GM23248 (cell line): ENCODE measurements at regions not wholly inside any gene's neighbourhood (a gene's known extent, or its start where the extent isn't known, plus 50 kb on each side); places are given as distances from the start of the nearest gene placed in this dataset.

Source experiments
- DNase-seq: peaks from one replicate; pipeline ENCODE4 v3.0.0-alpha.2; 2015
- H2AFZ ChIP-seq: fragments of 200-600 bp; sonication (generic); 2 replicates; pipeline ENCODE4 v1.6.1; 2016; ENCODE audit warnings: antibody characterized with exemption
- H3F3A ChIP-seq: fragments of 200-600 bp; sonication (generic); 2 replicates; pipeline ENCODE4 v1.6.1; 2016; ENCODE audit warnings: mild to moderate bottlenecking, antibody characterized with exemption, mixed run types; ENCODE audit not compliant: insufficient read depth
- H3K27ac ChIP-seq: fragments of 200-600 bp; sonication (generic); 2 replicates; pipeline ENCODE4 v1.5.1; 2016; ENCODE audit warnings: mild to moderate bottlenecking
- H3K27me3 ChIP-seq: fragments of 200-600 bp; sonication (generic); replicated peaks from 2 replicates; pipeline ENCODE4 v1.6.1; 2016; ENCODE audit warnings: mild to moderate bottlenecking; ENCODE audit not compliant: insufficient read depth
- H3K36me3 ChIP-seq: fragments of 200-600 bp; sonication (generic); 2 replicates; pipeline ENCODE4 v1.6.1; 2016; ENCODE audit warnings: low read depth, mild to moderate bottlenecking
- H3K4me1 ChIP-seq: fragments of 200-600 bp; sonication (generic); 2 replicates; pipeline ENCODE4 v1.6.1; 2016; ENCODE audit warnings: mild to moderate bottlenecking; ENCODE audit not compliant: insufficient read depth
- H3K4me2 ChIP-seq: fragments of 200-600 bp; sonication (generic); one replicate; pipeline ENCODE4 v1.6.1; 2016; ENCODE audit warnings: mild to moderate bottlenecking; ENCODE audit not compliant: unreplicated experiment
- H3K4me3 ChIP-seq: fragments of 200-600 bp; sonication (generic); 2 replicates; pipeline ENCODE4 v1.5.1; 2016; ENCODE audit warnings: mild to moderate bottlenecking
- H3K79me2 ChIP-seq: fragments of 200-600 bp; sonication (generic); 2 replicates; pipeline ENCODE4 v1.6.1; 2016; ENCODE audit warnings: mild to moderate bottlenecking; ENCODE audit not compliant: insufficient read depth
- H3K9ac ChIP-seq: fragments of 200-600 bp; sonication (generic); 2 replicates; pipeline ENCODE4 v1.6.1; 2016; ENCODE audit warnings: mild to moderate bottlenecking
- H3K9me2 ChIP-seq: fragments of 200-600 bp; sonication (generic); 2 replicates; pipeline ENCODE4 v1.6.1; 2016; ENCODE audit warnings: mixed run types, mild to moderate bottlenecking, moderate library complexity; ENCODE audit not compliant: insufficient read depth
- H3K9me3 ChIP-seq: fragments of 200-600 bp; sonication (generic); one replicate; pipeline ENCODE4 v1.6.1; 2017; ENCODE audit warnings: low read depth
- H4K20me1 ChIP-seq: fragments of 200-600 bp; sonication (generic); 2 replicates; pipeline ENCODE4 v1.6.0; 2016; ENCODE audit not compliant: insufficient read depth
- EZH2 ChIP-seq: fragments of 200-600 bp; sonication (generic); IDR thresholded peaks from 2 replicates; pipeline ENCODE4 v1.6.1; 2018; ENCODE audit warnings: antibody characterized with exemption, mild to moderate bottlenecking; ENCODE audit not compliant: insufficient read depth, poor library complexity, severe bottlenecking
- EZH2phosphoT487 ChIP-seq: fragments of 200-600 bp; sonication (generic); IDR thresholded peaks from 2 replicates; pipeline ENCODE4 v1.6.1; 2018; ENCODE audit warnings: antibody characterized with exemption, moderate library complexity, mild to moderate bottlenecking, low read depth; ENCODE audit not compliant: insufficient read depth
- WGBS, 2 experiments: methylation state at CpG; one replicate each; pipeline ENCODE4 v1.1.6; 2015 to 2017; ENCODE audit warnings: low lambda C conversion rate in 2 of 2, low coverage in 1 of 2; ENCODE audit errors: missing lambda C conversion rate in 2 of 2; 5-methylcytosine and 5-hydroxymethylcytosine counted together
- in situ Hi-C: fragments of 300-500 bp; cut with MboI; formaldehyde crosslinking; loops from 2 replicates; pipeline ENCODE4 v1.15.0; 2020

GRCh38 chr2:236677368-236677767 is 107.7 kb downstream of the ACKR3 start:
- H3K27me3 ChIP-seq = peaks cover 15% of the 10 kb centered on the region; the same call in 1 of the 2 replicates
- no peak overlapping the region for H2AFZ ChIP-seq
- H3K4me1 ChIP-seq = peaks cover 31% of the 10 kb centered on the region
- no peaks in the 10 kb centered on the region for H3K9me2 ChIP-seq
- H3K4me3 ChIP-seq = no peak overlapping the region
- no peaks in the 10 kb centered on the region for H4K20me1 ChIP-seq
- no peaks in the 10 kb centered on the region for H3K79me2 ChIP-seq
- no peaks in the 10 kb centered on the region for H3K36me3 ChIP-seq
- no peaks in the 10 kb centered on the region for H3K9me3 ChIP-seq
- H3K9ac ChIP-seq = no peak overlapping the region
- no peak overlapping the region for H3K27ac ChIP-seq
- H3F3A ChIP-seq = 0 out of 2 replicates have a peak, but pooled peaks cover 5% of the 10 kb centered on the region
- DNase-seq = no peak
- H3K4me2 ChIP-seq = no peak overlapping the region
- 81 to 86% methylated on average over 8 of the region's 8 CpGs for WGBS, 2 experiments
- TF ChIP-seq EZH2 = no peak
- TF ChIP-seq EZH2phosphoT487 = no peak
- in situ Hi-C loops = no loop called here

- H3K4me2 ChIP-seq = no peak overlapping the region
- no peaks in the 10 kb centered on the region for H3K36me3 ChIP-seq
- H3K9me3 ChIP-seq = no peaks in the 10 kb centered on the region
- H4K20me1 ChIP-seq = no peaks in the 10 kb centered on the region
- no peaks in the 10 kb centered on the region for H3K79me2 ChIP-seq
- peaks cover 15% of the 10 kb centered on the region; the same call in 1 of the 2 replicates for H3K27me3 ChIP-seq
- TF ChIP-seq EZH2 (no peak), EZH2phosphoT487 (no peak)
- WGBS, 2 experiments = 75 to 76% methylated on average over 15 of the region's 15 CpGs
- no peak overlapping the region for H3K4me3 ChIP-seq
- DNase-seq = no peak
- H3K9me2 ChIP-seq = no peaks in the 10 kb centered on the region
- 0 out of 2 replicates have a peak, but pooled peaks cover 5% of the 10 kb centered on the region for H3F3A ChIP-seq
- H2AFZ ChIP-seq = no peak overlapping the region
- no peak overlapping the region for H3K9ac ChIP-seq
- in situ Hi-C loops = no loop called here
- H3K27ac ChIP-seq = no peak overlapping the region
- H3K4me1 ChIP-seq = peaks cover 31% of the 10 kb centered on the region
These were observed 108.8 kb downstream of the ACKR3 start for GRCh38 chr2:236678307-236678975.

GRCh38 chr2:236679884-236680860 is 110.5 kb downstream of the ACKR3 start:
- Histone ChIP-seq H4K20me1 (no peaks in the 10 kb centered on the region), H3K27ac (peak overlapping the region; percentile 23), H3K9ac (no peak overlapping the region), H3K4me3 (no peak overlapping the region), H3K4me2 (peak overlapping the region; percentile 65), H3K79me2 (no peaks in the 10 kb centered on the region), H3F3A (0 out of 2 replicates have a peak, but pooled peaks cover 5% of the 10 kb centered on the region), H3K4me1 (peaks cover 24% of the 10 kb centered on the region), H3K9me2 (no peaks in the 10 kb centered on the region), H2AFZ (peak overlapping the region; percentile 18; the same call in 1 of the 2 replicates), H3K27me3 (peaks cover 15% of the 10 kb centered on the region; the same call in 1 of the 2 replicates), H3K36me3 (no peaks in the 10 kb centered on the region), H3K9me3 (no peaks in the 10 kb centered on the region)
- in situ Hi-C loops = no loop called here
- TF ChIP-seq EZH2 (no peak), EZH2phosphoT487 (no peak)
- peak; percentile 83 for DNase-seq
- 55 to 56% methylated on average over 10 of the region's 10 CpGs for WGBS, 2 experiments

GRCh38 chr2:236682651-236683422 is 113.2 kb downstream of the ACKR3 start:
- DNase-seq = peak; percentile 32
- 84% methylated on average over 11 to 12 of the region's 12 CpGs for WGBS, 2 experiments

More at GRCh38 chr2:236682651-236683422, 113.2 kb downstream of the ACKR3 start:
- Histone ChIP-seq H3K4me3 (no peak overlapping the region), H2AFZ (no peak overlapping the region), H3K4me2 (no peak overlapping the region), H3K36me3 (no peaks in the 10 kb centered on the region), H3K79me2 (no peaks in the 10 kb centered on the region), H4K20me1 (no peaks in the 10 kb centered on the region), H3K9me2 (no peaks in the 10 kb centered on the region), H3K4me1 (peaks cover 15% of the 10 kb centered on the region), H3K27me3 (no peaks in the 10 kb centered on the region), H3K9me3 (no peaks in the 10 kb centered on the region), H3K27ac (no peak overlapping the region), H3K9ac (no peak overlapping the region), H3F3A (0 out of 2 replicates have a peak, but pooled peaks cover 5% of the 10 kb centered on the region)
- TF ChIP-seq EZH2phosphoT487 = no peak
- no peak for TF ChIP-seq EZH2
- in situ Hi-C loops = no loop called here
